MCF 10A (cell line): ENCODE measurements at regions not wholly inside any gene's neighbourhood (a gene's known extent, or its start where the extent isn't known, plus 50 kb on each side); places are given as distances from the start of the nearest gene placed in this dataset.

Source experiments
- BruUV-seq: library from RNA; stranded (reverse); fragments of 400-500 nt; replicated peaks from 2 replicates; lab custom pipeline; 2021; lab: Mats Ljungman, UMichigan
- CTCF ChIA-PET: fragments of 300-600 bp; sonication (Branson Sonifier 250); formaldehyde crosslinking; extraction: SDS; loops from one replicate; lab custom pipeline; 2021; ENCODE audit warnings: antibody characterized with exemption, inconsistent platforms; lab: Yijun Ruan, JAX
- POLR2A ChIA-PET: fragments of 300-600, 350-650 bp; sonication (Branson Sonifier 250); formaldehyde crosslinking; extraction: SDS; loops from one replicate; lab custom pipeline; 2020; ENCODE audit warnings: antibody characterized with exemption, inconsistent platforms; lab: Yijun Ruan, JAX
- DNase-seq: peaks from one replicate; pipeline ENCODE4 v3.0.0-alpha.2; 2018; ENCODE audit not compliant: unreplicated experiment
- H3K27ac Mint-ChIP-seq: one replicate; pipeline ENCODE4 v1.8.0; 2022; ENCODE audit warnings: mild to moderate bottlenecking, low read depth, mixed read lengths; ENCODE audit not compliant: unreplicated experiment
- H3K27me3 Mint-ChIP-seq: one replicate; pipeline ENCODE4 v1.8.0; 2022; ENCODE audit warnings: mixed read lengths; ENCODE audit not compliant: insufficient read depth, unreplicated experiment
- H3K36me3 Mint-ChIP-seq: one replicate; pipeline ENCODE4 v1.8.0; 2022; ENCODE audit warnings: mild to moderate bottlenecking, moderate library complexity, mixed read lengths; ENCODE audit not compliant: insufficient read depth, unreplicated experiment
- H3K4me1 Mint-ChIP-seq: one replicate; pipeline ENCODE4 v1.8.0; 2022; ENCODE audit warnings: mixed read lengths; ENCODE audit not compliant: insufficient read depth, unreplicated experiment
- H3K4me3 Mint-ChIP-seq: one replicate; pipeline ENCODE4 v1.8.0; 2022; ENCODE audit warnings: mild to moderate bottlenecking, moderate library complexity, mixed read lengths; ENCODE audit not compliant: unreplicated experiment
- H3K9me3 Mint-ChIP-seq: one replicate; pipeline ENCODE4 v1.8.0; 2022; ENCODE audit warnings: mixed read lengths; ENCODE audit not compliant: unreplicated experiment
- CTCF ChIP-seq: fragments of 200-600 bp; IDR thresholded peaks from one replicate; pipeline ENCODE4 v1.8.0; 2022; ENCODE audit warnings: antibody characterized with exemption, mild to moderate bottlenecking; ENCODE audit not compliant: unreplicated experiment
- intact Hi-C: fragments of 100-400 bp; cut with micrococcal nuclease; formaldehyde crosslinking; loops from 2 replicates; pipeline ENCODE4 v1.14.1; 2022

- intact Hi-C loops, result no loop called here
- Mint-ChIP-seq H3K9me3 (peaks cover 26% of the 10 kb centered on the region), H3K4me1 (peaks cover 8% of the 10 kb centered on the region), H3K36me3 (no peaks in the 10 kb centered on the region), H3K4me3 (no peak overlapping the region), H3K27me3 (no peaks in the 10 kb centered on the region), H3K27ac (no peak overlapping the region)
- BruUV-seq, result no TSS peak
- CTCF ChIA-PET, result no interaction called here
- no peak for TF ChIP-seq CTCF
- no peak for DNase-seq
- POLR2A ChIA-PET, result no interaction called here
Observed at GRCh38 chr2:22126978-22127377, 1003.2 kb downstream of the TDRD15 start.

- ChIA-PET POLR2A (no interaction called here), CTCF (no interaction called here)
- Mint-ChIP-seq H3K27me3 (no peaks in the 10 kb centered on the region), H3K27ac (no peak overlapping the region), H3K4me3 (no peak overlapping the region), H3K36me3 (no peaks in the 10 kb centered on the region), H3K4me1 (no peaks in the 10 kb centered on the region), H3K9me3 (peaks cover 19% of the 10 kb centered on the region)
- DNase-seq, result no peak
- TF ChIP-seq CTCF, result no peak
- intact Hi-C loops, result no loop called here
- no TSS peak for BruUV-seq
Observed at GRCh38 chr2:22134421-22134820, 1010.7 kb downstream of the TDRD15 start.

GRCh38 chr2:22136446-22136845, 1012.7 kb downstream of the TDRD15 start:
- TF ChIP-seq CTCF, result no peak
- DNase-seq, result no peak
- Mint-ChIP-seq H3K4me3 (no peak overlapping the region), H3K4me1 (no peaks in the 10 kb centered on the region), H3K9me3 (peaks cover 26% of the 10 kb centered on the region), H3K27ac (no peak overlapping the region), H3K36me3 (no peaks in the 10 kb centered on the region), H3K27me3 (peaks cover 11% of the 10 kb centered on the region)
- CTCF ChIA-PET, result interaction anchor here (0.6 kb wide), 1 partner anchor 13 kb away, joined by 4 read pairs; no protein-coding TSS in a partner anchor
- POLR2A ChIA-PET, result no interaction called here
- BruUV-seq, result no TSS peak
- intact Hi-C loops, result no loop called here

GRCh38 chr2:22143840-22144239, 1020.1 kb downstream of the TDRD15 start:
- no peak for DNase-seq
- H3K4me1 Mint-ChIP-seq, result no peaks in the 10 kb centered on the region
- H3K4me3 Mint-ChIP-seq, result no peak overlapping the region
- ChIA-PET POLR2A (no interaction called here), CTCF (no interaction called here)
- TF ChIP-seq CTCF, result no peak
- intact Hi-C loops, result no loop called here
- H3K27ac Mint-ChIP-seq, result no peak overlapping the region
- no peaks in the 10 kb centered on the region for H3K36me3 Mint-ChIP-seq
- H3K27me3 Mint-ChIP-seq, result peaks cover 11% of the 10 kb centered on the region
- peaks cover 23% of the 10 kb centered on the region for H3K9me3 Mint-ChIP-seq
- BruUV-seq, result no TSS peak
